Suppressor macrophage treated with lipopolysaccharide for 4 hours (primary cell): ENCODE measurements at regions not wholly inside any gene's neighbourhood (a gene's known extent, or its start where the extent isn't known, plus 50 kb on each side); places are given as distances from the start of the nearest gene placed in this dataset.
"Not testable (repeated sequence)": the region's sequence is repeated elsewhere in the genome, so short reads cannot be mapped to it uniquely, and the experiment has no call there.

Experiments
- DNase-seq: peaks from one replicate; pipeline ENCODE4 v3.0.0-alpha.2; 2020

DNA sequence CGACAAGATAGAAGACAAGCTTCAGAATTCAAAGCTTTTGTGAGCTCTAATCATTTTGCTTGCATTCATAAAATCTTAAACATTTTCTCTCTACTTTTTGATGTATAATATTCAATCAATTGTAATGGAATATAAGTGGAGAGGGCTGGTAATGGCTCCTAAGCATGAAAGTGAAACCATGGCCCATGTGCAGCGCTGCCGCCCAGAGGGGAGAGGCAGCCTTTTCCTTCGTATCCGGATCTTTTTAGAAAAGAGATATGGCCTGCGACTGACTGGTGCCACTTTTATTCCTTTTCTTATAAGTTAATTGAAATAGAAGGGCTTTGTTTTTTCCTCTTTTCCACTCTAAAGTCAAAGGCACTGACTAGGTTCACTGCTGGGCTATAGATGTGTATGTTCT is 655.2 kb downstream of the TTLL7 start:
- not testable (repeated sequence) for DNase-seq

GRCh38 chr1:83342995-83343394 is 655.9 kb downstream of the TTLL7 start:
- DNase-seq, result not testable (repeated sequence)

GRCh38 chr1:83332308-83332707 is 666.6 kb downstream of the TTLL7 start:
- not testable (repeated sequence) for DNase-seq

DNA sequence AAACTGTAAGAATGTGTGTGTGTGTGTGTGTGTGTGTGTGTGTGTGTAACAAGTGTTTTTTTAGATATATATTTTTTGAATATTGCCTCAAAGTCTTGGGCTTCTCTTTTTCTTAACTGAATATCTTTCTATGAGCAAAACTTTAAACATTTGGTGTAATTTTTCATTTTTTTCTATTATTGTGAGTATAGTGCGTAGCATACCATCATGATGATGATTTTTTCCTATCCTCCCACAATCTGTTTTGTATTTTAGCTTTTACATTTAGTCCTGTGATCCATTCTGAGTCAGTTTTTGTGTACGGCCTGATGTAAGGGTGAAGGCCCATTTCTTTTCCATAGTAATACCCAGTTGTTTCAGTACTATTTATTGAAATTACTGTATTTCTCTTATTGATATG is 680.6 kb downstream of the TTLL7 start:
- no peak for DNase-seq

DNA sequence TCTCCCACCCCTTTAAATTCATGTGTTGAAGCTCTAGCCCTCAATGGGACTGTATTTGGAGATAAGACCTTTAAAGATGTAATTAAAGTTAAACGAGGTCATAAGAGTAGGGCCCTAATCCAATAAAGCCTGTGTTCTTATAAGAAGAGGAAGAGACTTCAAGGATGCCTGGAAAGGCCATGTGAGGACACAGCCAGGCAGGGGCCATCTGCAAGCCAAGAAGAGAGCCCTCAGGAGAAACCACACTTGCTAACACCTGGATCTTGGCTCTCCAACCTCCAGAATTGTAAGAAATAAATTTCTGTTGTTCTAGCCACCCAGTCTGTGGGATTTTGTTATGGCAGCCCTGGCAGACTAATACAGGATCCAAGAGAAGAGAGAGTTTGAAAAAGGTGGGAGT is 683.5 kb downstream of the TTLL7 start:
- DNase-seq, result not testable (repeated sequence)

- not testable (repeated sequence) for DNase-seq
Measured at GRCh38 chr1:83310161-83310560, 688.8 kb downstream of the TTLL7 start.

DNA sequence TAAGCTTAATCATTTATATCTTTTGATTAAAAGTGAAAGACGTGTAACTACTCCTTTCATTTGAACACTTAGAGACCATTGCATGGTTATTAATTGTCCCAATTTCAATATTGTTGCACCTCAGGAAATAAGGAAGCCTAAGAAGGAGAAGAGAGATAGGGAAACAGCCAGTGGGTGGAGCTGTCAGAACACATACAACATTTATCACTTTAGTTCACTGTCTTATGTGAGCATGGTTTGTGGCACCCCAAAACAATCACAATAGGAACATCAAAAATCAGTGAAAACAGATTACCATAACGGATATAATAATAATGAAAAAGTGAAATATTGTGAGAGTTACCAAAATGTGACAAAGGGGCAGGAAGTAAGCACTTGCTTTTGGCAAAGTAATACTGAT is 689.9 kb downstream of the TTLL7 start:
- not testable (repeated sequence) for DNase-seq

DNA sequence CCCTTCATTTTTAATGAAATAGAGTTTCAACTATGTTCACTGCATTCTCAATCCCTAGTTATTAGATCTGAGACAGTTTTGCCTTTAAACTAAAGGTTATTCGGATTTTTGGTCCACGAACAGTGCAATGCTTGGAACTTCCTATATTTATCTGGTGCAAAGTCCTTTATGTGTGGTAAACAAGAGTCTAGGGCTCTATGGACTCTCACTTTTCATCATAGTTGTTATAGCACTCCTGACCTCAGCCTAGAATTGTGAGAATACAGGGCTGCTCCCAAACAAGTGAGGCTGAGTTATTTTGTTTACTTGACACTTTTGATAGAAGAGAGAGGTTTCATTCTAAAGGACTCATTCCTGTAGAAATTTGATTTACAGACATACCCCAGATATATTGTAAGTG is 692.1 kb downstream of the TTLL7 start:
- DNase-seq, result not testable (repeated sequence)

DNA sequence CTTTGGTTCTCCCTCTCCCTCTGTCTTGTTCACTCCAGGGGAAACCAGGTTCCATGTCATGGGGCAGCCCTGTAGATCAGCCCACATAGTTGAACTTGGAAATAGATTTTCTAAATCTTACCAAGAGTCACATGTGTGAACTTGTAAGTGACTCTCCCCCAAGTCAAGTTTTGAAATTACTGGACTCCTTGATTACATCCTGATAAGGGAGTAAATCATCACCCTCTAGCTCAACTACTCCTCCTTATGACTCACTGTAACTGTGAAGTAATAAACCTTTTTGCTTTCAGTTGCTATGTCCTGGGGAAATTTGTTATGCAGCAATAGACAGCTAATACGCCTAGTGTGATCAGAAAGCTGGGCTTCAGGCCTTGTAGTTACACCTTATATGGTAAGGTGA is 703.3 kb downstream of the TTLL7 start:
- peak; percentile 0 for DNase-seq

DNA sequence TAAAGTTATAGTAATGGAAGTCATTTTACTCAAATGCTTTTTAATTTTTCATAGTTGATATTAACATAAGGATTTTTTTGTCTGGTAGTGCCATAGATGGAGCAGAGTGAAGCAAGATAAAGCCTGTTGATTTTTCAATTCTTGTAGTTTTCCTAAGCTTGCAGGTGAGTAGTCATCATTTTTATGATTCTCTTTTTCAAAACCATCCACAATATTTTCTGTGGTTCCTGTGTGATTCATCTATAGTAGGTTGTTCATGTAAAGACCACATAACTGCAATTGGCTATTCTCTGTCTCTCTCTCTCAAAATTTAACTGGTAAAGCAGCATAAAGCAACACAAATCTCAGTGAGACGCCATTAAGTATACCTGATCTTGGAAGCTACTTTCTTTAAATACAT is 711.5 kb downstream of the TTLL7 start:
- not testable (repeated sequence) for DNase-seq

DNA sequence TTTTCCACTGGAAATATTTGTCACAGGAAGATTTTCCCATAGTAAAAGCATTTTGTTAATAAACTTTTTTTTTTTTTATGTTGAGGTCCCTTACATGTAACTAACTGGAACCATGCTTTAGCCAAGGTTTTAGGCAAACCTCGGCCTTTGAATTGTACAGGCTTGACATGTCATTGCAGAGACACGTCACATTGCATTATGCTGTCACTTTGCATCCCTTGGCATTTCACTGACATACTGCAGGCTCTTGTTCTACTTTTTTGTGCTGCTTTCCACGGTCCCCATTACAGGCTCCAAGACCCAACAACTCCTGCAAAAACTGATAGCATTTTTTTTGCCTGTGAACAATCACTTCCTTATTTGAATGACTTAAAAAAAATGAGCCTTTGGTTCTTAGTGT is 724.3 kb downstream of the TTLL7 start:
- not testable (repeated sequence) for DNase-seq

GRCh38 chr1:83272484-83272883 is 726.4 kb downstream of the TTLL7 start:
- not testable (repeated sequence) for DNase-seq

GRCh38 chr1:83271834-83272233 is 727.1 kb downstream of the TTLL7 start:
- DNase-seq, result not testable (repeated sequence)

- DNase-seq, result not testable (repeated sequence)
Measured at GRCh38 chr1:83270801-83271200, 728.1 kb downstream of the TTLL7 start.

DNA sequence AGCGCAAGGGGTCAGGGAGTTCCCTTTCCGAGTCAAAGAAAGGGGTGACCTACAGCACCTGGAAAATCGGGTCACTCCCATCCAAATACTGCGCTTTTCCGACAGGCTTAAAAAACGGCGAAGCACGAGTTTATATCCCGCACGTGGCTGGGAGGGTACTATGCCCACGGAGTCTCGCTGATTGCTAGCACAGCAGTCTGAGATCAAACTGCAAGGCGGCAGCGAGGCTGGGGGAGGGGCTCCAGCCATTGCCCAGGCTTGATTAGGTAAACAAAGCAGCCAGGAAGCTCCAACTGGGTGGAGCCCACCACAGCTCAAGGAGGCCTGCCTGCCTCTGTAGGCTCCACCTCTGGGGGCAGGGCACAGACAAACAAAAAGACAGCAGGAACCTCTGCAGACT is 735.1 kb downstream of the TTLL7 start:
- DNase-seq, result not testable (repeated sequence)

DNA sequence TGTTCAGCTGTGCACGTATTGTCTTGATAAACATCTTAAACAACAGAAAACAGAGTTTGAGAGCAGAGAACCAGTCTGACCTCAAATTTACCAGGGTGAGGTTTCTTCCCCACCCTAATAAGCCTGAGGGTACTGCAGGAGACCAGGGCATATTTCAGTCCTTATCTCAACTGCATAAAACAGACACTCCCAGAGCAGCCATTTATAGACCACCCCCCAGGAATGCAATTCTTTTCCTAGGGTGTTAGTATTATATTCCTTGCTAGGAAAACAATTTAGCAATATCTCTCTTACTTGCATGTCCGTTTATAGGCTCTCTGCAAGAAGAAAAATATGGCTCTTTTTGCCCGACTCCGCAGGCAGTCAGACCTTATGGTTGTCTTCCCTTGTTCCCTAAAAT is 747.2 kb downstream of the TTLL7 start:
- not testable (repeated sequence) for DNase-seq

DNA sequence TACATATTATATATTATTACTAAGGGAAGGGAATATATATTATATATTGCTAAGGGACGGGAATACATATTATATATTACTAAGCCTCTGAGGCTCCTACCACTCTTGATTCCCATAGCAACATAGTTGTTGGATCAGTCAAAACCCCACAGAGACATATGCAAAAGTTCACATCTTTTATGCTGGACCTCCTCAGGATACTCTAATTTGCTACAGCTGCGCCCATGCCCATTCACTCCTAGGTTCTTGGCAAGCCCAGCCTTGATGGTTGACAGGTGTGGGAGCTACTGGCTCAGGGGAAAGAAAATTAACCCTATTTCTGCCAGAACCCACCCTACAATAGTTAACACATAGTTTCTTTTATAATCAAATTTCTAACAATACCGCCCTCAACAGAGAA is 752.2 kb downstream of the TTLL7 start:
- DNase-seq, result not testable (repeated sequence)

DNA sequence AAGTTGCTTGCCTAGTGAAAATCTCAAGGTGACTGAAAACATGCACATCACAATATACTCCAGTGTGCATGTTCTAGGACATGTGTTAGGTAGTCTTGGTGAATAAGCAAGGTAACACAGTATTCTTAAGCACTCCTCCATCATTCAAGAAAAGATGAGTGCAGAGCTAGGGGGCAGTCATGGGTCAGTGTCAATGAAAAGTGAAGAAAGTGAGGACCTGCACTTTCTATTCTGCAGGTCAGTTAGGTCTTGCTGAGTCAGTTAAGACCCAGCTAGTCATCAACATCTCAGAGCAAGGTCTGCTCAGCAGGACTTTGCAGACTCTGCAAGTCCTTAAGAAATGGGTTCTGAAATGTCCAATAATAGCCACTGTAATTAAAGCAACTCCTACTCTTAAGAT is 754.1 kb downstream of the TTLL7 start:
- not testable (repeated sequence) for DNase-seq

- not testable (repeated sequence) for DNase-seq
Measured at GRCh38 chr1:83239568-83239967, 759.4 kb downstream of the TTLL7 start.

DNA sequence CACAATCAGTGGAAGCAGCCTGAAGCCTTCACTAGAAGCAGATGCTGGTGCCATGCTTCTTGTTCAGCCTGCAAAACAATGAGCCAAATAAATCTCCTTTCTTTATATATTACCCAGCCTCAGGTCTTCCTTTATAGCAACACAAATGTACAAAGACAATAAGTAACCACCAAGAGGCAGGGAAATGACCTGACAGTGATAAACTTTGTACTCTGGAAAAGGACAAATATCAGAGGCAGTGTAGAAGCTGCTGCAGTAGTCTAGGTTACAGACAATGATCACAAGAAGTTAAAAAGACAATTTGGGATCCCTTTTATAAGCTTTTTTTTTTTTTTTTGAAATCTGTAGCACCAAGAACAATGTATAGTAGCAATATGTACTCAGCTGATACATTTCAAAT is 760.3 kb downstream of the TTLL7 start:
- DNase-seq, result not testable (repeated sequence)

GRCh38 chr1:83219788-83220187 is 779.1 kb downstream of the TTLL7 start:
- not testable (repeated sequence) for DNase-seq

- DNase-seq, result not testable (repeated sequence)
Measured at GRCh38 chr1:83218036-83218716, 780.8 kb downstream of the TTLL7 start.

DNA sequence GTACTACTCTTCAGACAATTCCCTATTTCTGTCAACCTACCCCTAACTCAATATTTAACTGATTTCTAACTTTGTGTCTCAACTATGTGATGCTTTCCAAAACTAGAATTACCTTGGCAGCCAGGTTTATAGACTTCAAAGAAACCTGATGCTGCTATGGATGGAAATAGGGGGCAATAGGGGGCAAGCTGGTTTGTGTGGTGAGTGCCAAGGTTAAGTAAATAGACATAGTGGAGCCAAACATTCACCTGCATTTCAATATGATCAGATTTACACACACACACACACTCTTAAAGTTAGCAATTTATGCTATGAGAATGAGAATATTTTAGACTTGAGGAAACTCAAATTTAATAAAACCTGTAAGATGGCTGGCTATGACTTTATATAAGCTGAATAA is 784.6 kb downstream of the TTLL7 start:
- DNase-seq, result not testable (repeated sequence)

DNA sequence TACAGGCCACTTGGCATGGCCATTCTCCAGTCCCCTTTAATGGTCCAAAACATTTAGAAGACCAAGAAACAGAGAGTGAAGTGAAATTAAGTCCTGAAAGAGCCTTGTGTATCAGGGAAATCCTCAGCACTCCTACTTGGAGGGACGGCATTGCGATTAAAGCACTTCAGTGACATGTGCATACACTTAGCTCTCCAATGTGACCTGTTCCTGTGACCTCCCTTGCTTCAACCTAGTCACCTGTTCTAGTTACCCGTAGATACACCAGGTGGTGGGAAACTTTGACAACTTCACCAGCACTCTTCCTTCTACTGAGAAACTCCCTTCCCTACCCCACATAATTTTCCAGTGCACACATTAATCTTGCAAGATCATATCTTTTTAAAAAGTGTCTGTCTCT is 785.3 kb downstream of the TTLL7 start:
- DNase-seq, result not testable (repeated sequence)

- DNase-seq, result not testable (repeated sequence)
Measured at GRCh38 chr1:83212033-83212432, 786.9 kb downstream of the TTLL7 start.
